Omental fat pad (tissue), 3 donors: ENCODE measurements at regions not wholly inside any gene's neighbourhood (a gene's known extent, or its start where the extent isn't known, plus 50 kb on each side); places are given as distances from the start of the nearest gene placed in this dataset.
A peak's percentile ranks its signal among the peaks of the same experiment; 100 is the strongest.

Experiments used
- ATAC-seq: fragments of 150-250 bp; one replicate; pipeline ENCODE4 v1.9.1; 2016; ENCODE audit warnings: mild to moderate bottlenecking, moderate library complexity; ENCODE audit not compliant: low FRiP score
- DNase-seq: peaks from one replicate; pipeline ENCODE4 v3.0.0-alpha.2; 2019; ENCODE audit warnings: low spot score
- CTCF ChIP-seq, 3 donors: fragments of 450-650 bp; IDR thresholded peaks; one replicate each; pipeline ENCODE4 v1.5.1; 2016 to 2017; ENCODE audit warnings: antibody characterized with exemption in 3 of 3, mild to moderate bottlenecking in 3 of 3, moderate library complexity in 2 of 3

GRCh38 chr18:27600245-27600644 is 415.1 kb upstream of the CHST9 start:
- DNase-seq (no peak), ATAC-seq (no peak)
- TF ChIP-seq CTCF (IDR thresholded peaks at IDR 0.05): no peak

- TF ChIP-seq CTCF (IDR thresholded peaks at IDR 0.05): peak in 1 of 3 donors; percentile 45
- ATAC-seq (no peak), DNase-seq (no peak)
Measured at GRCh38 chr18:27599202-27599829, 414.2 kb upstream of the CHST9 start.

GRCh38 chr18:27595113-27595838 is 410.2 kb upstream of the CHST9 start:
- DNase-seq (no peak), ATAC-seq (no peak)
- TF ChIP-seq CTCF (IDR thresholded peaks at IDR 0.05): no peak

GRCh38 chr18:27585602-27586173 is 400.6 kb upstream of the CHST9 start:
- no peak for TF ChIP-seq CTCF (IDR thresholded peaks at IDR 0.05)
- no peak for ATAC-seq
- no peak for DNase-seq

GRCh38 chr18:27583466-27583865 is 398.4 kb upstream of the CHST9 start:
- no peak for DNase-seq
- no peak for TF ChIP-seq CTCF (IDR thresholded peaks at IDR 0.05)

GRCh38 chr18:27582760-27583412 is 397.8 kb upstream of the CHST9 start:
- DNase-seq (no peak), ATAC-seq (no peak)
- no peak for TF ChIP-seq CTCF (IDR thresholded peaks at IDR 0.05)

More at GRCh38 chr18:27583466-27583865, 398.4 kb upstream of the CHST9 start:
- no peak for ATAC-seq
